ENCODE measurements at regions not wholly inside any gene's neighbourhood (a gene's known extent, or its start where the extent isn't known, plus 50 kb on each side); places are given as distances from the start of the nearest gene placed in this dataset.
"Not testable (repeated sequence)": the region's sequence is repeated elsewhere in the genome, so short reads cannot be mapped to it uniquely, and the experiment has no call there.

GRCh38 chrX:3476973-3477372, 130.5 kb upstream of the MXRA5 start:
- H3K4me1 ChIP-seq, result no peaks in the 10 kb centered on the region
- DNase-seq (no peak), ATAC-seq (no peak)
- intact Hi-C loops (cut with DNase I), result no loop called here
- H3K4me3 ChIP-seq, result no peak overlapping the region
- no peaks in the 10 kb centered on the region for H3K27me3 ChIP-seq (ENCODE audit: low read depth)
- H3K27ac ChIP-seq, result no peak overlapping the region
- no peaks in the 10 kb centered on the region for H3K36me3 ChIP-seq
- TF ChIP-seq, protein P1, sequence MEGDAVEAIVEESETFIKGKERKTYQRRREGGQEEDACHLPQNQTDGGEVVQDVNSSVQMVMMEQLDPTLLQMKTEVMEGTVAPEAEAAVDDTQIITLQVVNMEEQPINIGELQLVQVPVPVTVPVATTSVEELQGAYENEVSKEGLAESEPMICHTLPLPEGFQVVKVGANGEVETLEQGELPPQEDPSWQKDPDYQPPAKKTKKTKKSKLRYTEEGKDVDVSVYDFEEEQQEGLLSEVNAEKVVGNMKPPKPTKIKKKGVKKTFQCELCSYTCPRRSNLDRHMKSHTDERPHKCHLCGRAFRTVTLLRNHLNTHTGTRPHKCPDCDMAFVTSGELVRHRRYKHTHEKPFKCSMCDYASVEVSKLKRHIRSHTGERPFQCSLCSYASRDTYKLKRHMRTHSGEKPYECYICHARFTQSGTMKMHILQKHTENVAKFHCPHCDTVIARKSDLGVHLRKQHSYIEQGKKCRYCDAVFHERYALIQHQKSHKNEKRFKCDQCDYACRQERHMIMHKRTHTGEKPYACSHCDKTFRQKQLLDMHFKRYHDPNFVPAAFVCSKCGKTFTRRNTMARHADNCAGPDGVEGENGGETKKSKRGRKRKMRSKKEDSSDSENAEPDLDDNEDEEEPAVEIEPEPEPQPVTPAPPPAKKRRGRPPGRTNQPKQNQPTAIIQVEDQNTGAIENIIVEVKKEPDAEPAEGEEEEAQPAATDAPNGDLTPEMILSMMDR (IDR thresholded peaks at IDR 0.05), result no peak
- H3K9me3 ChIP-seq, result no peaks in the 10 kb centered on the region

DNA sequence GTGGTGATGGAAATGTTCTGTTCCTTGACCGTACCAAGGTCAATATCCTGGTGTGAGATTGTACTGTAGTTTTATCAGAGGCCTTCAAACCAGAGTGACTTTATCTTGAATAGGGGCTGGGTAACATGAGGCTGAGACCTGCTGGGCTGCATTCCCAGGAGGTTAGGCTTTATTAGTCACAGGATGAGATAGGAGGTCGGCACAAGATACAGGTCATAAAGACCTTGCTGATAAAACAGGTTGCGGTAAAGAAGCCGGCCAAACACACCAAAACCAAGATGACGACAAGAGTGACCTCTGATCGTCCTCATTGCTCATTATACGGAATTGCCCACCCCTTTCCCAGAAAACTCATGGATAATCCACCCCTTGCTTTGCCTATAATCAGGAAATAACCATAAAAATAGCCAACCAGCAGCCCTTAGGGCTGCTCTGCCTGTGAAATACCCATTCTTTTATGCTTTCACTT, 123.8 kb upstream of the MXRA5 start:
- DNase-seq; ATAC-seq; intact Hi-C loops (cut with DNase I); H3K9me3 ChIP-seq; H3K27me3 ChIP-seq (ENCODE audit: low read depth); H3K4me3 ChIP-seq; H3K27ac ChIP-seq; H3K4me1 ChIP-seq; H3K36me3 ChIP-seq: not testable (repeated sequence)

DNA sequence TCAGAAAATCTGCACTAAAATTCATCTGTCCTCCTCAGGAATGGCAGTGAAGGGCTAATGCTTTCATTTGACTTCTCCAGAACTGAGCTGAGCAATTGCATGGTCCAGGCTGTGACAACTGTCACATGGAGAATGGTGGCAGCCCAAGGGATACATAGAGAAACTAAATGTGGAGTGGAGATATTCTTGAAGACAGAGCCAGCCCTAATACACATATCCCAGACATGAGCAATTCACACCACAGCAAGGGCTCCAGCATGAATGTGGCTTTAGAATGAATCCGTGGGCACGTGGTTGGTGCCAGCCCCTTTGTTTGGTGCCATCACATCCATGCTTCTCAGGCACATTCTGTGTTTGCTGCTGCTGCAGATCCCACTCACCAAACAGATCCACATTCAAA, 121.6 kb upstream of the MXRA5 start:
- intact Hi-C loops (cut with DNase I), result no loop called here
- Histone ChIP-seq H3K36me3 (no peaks in the 10 kb centered on the region), H3K4me3 (no peak overlapping the region), H3K9me3 (no peaks in the 10 kb centered on the region), H3K4me1 (no peaks in the 10 kb centered on the region), H3K27ac (no peak overlapping the region), H3K27me3 (ENCODE audit: low read depth) (no peaks in the 10 kb centered on the region)
- TF ChIP-seq, protein P1 (IDR thresholded peaks at IDR 0.05), result no peak
- ATAC-seq (no peak), DNase-seq (no peak)

DNA sequence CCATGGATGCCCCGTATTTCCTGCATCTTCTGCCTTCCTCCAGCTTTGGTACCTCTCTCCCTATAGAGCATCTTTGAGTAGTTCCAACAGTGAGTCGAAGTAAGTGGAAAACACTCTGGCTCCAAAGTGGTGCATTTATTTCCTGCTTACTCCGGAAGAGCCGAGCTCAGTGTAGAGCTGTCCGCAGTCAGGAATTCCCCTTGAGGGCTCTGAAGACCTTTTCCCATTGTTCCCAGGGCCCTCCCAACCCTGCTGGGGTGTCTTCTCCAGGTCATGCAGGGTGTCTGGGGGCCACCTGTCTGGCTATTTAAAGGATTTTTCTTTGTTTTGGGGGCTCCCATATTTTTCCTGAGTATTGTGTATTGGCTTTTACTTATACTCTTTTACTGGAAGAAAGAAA, 118.6 kb upstream of the MXRA5 start:
- Histone ChIP-seq H3K27me3 (ENCODE audit: low read depth) (no peaks in the 10 kb centered on the region), H3K4me1 (no peaks in the 10 kb centered on the region), H3K27ac (no peak overlapping the region), H3K4me3 (no peak overlapping the region), H3K36me3 (no peaks in the 10 kb centered on the region), H3K9me3 (no peaks in the 10 kb centered on the region)
- TF ChIP-seq, protein P1 (IDR thresholded peaks at IDR 0.05), result no peak
- ATAC-seq (no peak), DNase-seq (no peak)
- intact Hi-C loops (cut with DNase I), result no loop called here

DNA sequence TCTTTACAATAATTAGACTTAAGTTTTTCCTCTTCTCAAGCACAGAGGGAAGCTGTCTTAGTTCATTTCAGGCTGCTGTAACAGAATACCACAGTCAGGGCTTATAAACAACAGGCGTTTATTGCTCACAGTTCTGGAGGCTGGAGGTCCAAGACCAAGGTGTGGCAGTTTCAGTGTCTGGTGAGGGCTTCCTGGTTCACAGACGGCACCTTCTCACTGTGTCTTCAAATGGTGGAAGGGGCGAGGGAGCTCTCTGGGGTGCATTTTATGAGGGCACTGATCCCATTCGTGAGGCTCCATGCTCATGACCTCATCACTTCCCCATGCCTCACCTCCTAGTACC, 115.7 kb upstream of the MXRA5 start:
- no peaks in the 10 kb centered on the region for H3K9me3 ChIP-seq
- no peaks in the 10 kb centered on the region for H3K27me3 ChIP-seq (ENCODE audit: low read depth)
- TF ChIP-seq, protein P1 (IDR thresholded peaks at IDR 0.05), result no peak
- no peak overlapping the region for H3K4me3 ChIP-seq
- intact Hi-C loops (cut with DNase I), result no loop called here
- no peak for ATAC-seq
- H3K36me3 ChIP-seq, result no peaks in the 10 kb centered on the region
- no peak for DNase-seq
- no peaks in the 10 kb centered on the region for H3K4me1 ChIP-seq
- H3K27ac ChIP-seq, result no peak overlapping the region

DNA sequence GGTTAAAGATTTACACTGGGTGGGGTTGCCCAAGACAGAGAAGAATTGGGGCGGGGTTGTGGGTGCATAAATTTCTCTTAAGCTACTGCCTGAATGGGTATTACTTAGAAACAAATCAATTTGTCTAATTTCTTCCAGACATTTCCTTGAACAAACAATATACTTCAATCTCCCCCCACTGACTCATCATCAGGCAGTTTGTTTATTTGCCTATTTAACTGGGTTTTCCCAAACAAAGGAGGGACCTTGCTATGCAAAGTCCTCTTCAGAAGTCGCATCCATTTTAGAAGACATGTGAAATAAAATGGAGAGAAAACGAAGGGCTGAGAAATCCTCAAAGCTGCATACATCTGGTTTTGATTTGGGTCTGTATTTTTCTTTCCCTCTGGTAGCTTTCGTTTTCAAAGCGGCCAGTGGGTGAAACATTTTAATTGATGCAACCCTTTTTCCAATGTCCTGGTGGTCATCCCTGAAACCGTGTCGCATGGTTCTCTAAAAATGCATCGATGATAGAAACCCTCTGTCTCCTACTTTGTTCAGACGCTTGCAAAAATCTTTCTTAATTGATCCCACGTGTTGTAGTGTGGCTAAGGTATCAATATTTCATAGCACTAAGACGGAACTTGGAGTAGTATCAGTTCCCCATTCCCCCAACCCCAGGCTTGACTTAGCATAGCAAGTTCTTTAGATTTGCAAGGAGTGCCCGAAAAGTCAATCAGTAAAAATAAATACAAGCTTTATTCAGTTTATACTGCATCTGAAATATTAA, 115.1 kb upstream of the MXRA5 start:
- H3K4me3 ChIP-seq, result no peak overlapping the region
- TF ChIP-seq, protein P1 (IDR thresholded peaks at IDR 0.05), result no peak
- DNase-seq, result no peak
- no peaks in the 10 kb centered on the region for H3K36me3 ChIP-seq
- H3K27ac ChIP-seq, result no peak overlapping the region
- H3K9me3 ChIP-seq, result no peaks in the 10 kb centered on the region
- no peak for ATAC-seq
- no peaks in the 10 kb centered on the region for H3K4me1 ChIP-seq
- intact Hi-C loops (cut with DNase I), result no loop called here
- no peaks in the 10 kb centered on the region for H3K27me3 ChIP-seq (ENCODE audit: low read depth)

Measured in lower lobe of right lung (tissue), 2 donors.